Hepatocyte (in vitro differentiated cells): ENCODE measurements at regions not wholly inside any gene's neighbourhood (a gene's known extent, or its start where the extent isn't known, plus 50 kb on each side); places are given as distances from the start of the nearest gene placed in this dataset.

Experiments used
- DNase-seq: peaks from one replicate; pipeline ENCODE4 v3.0.0-alpha.2; 2016; ENCODE audit warnings: low spot score
- H2AFZ ChIP-seq: fragments of 200-600 bp; sonication (generic); 2 replicates; pipeline ENCODE4 v1.6.0; 2016; ENCODE audit warnings: antibody characterized with exemption, mild to moderate bottlenecking
- H3K27ac ChIP-seq: fragments of 200-600 bp; sonication (generic); 2 replicates; pipeline ENCODE4 v1.5.1; 2016; ENCODE audit warnings: mild to moderate bottlenecking
- H3K27me3 ChIP-seq: fragments of 200-600 bp; sonication (generic); 2 replicates; pipeline ENCODE4 v1.6.1; 2016
- H3K36me3 ChIP-seq: fragments of 200-600 bp; sonication (generic); replicated peaks from 2 replicates; pipeline ENCODE4 v1.5.1; 2016; ENCODE audit warnings: low read depth; ENCODE audit not compliant: insufficient read depth
- H3K4me1 ChIP-seq: fragments of 200-600 bp; sonication (generic); 2 replicates; pipeline ENCODE4 v1.5.1; 2016; ENCODE audit warnings: mild to moderate bottlenecking, moderate library complexity; ENCODE audit not compliant: insufficient read depth
- H3K4me2 ChIP-seq: fragments of 200-600 bp; sonication (generic); 2 replicates; pipeline ENCODE4 v1.6.0; 2016
- H3K4me3 ChIP-seq: fragments of 200-600 bp; sonication (generic); 2 replicates; pipeline ENCODE4 v1.5.1; 2016; ENCODE audit warnings: mild to moderate bottlenecking
- H3K79me2 ChIP-seq: fragments of 200-600 bp; sonication (generic); 2 replicates; pipeline ENCODE4 v1.6.0; 2017; ENCODE audit warnings: mild to moderate bottlenecking
- H3K9me2 ChIP-seq: fragments of 200-600 bp; sonication (generic); replicated peaks from 2 replicates; pipeline ENCODE4 v1.6.0; 2017; ENCODE audit warnings: mild to moderate bottlenecking; ENCODE audit not compliant: insufficient read depth
- H3K9me3 ChIP-seq: fragments of 200-600 bp; sonication (generic); 2 replicates; pipeline ENCODE4 v1.5.1; 2016; ENCODE audit warnings: low read depth, mild to moderate bottlenecking
- H4K20me1 ChIP-seq: fragments of 200-600 bp; sonication (generic); 2 replicates; pipeline ENCODE4 v1.6.0; 2016; ENCODE audit warnings: mild to moderate bottlenecking; ENCODE audit not compliant: insufficient read depth, poor library complexity, severe bottlenecking
- CTCF ChIP-seq: fragments of 200-600 bp; sonication (generic); IDR thresholded peaks from 2 replicates; pipeline ENCODE4 v1.5.1; 2016; ENCODE audit warnings: antibody characterized with exemption, mild to moderate bottlenecking; ENCODE audit not compliant: poor library complexity
- EZH2 ChIP-seq: fragments of 200-600 bp; sonication (generic); IDR thresholded peaks from 2 replicates; pipeline ENCODE4 v1.6.1; 2016; ENCODE audit warnings: antibody characterized with exemption, mild to moderate bottlenecking, borderline replicate concordance
- EZH2phosphoT487 ChIP-seq: fragments of 200-600 bp; sonication (generic); IDR thresholded peaks from one replicate; pipeline ENCODE4 v1.6.1; 2018; ENCODE audit warnings: antibody characterized with exemption, mild to moderate bottlenecking, low read depth, moderate library complexity; ENCODE audit not compliant: unreplicated experiment, severe bottlenecking
- WGBS: methylation state at CpG from one replicate; pipeline ENCODE4 v1.1.6; 2016; ENCODE audit warnings: low lambda C conversion rate; ENCODE audit errors: missing lambda C conversion rate; 5-methylcytosine and 5-hydroxymethylcytosine counted together

GRCh38 chr1:4393191-4393590 lies 261.2 kb upstream of the AJAP1 start:
- TF ChIP-seq EZH2phosphoT487 (no peak), CTCF (no peak), EZH2 (no peak)
- no peak overlapping the region for H3K27ac ChIP-seq
- no peak for DNase-seq
- H4K20me1 ChIP-seq, result no peaks in the 10 kb centered on the region
- 87% methylated on average over 1 of the region's 1 CpG for WGBS
- no peak overlapping the region for H3K4me2 ChIP-seq
- no peaks in the 10 kb centered on the region for H3K36me3 ChIP-seq
- no peak overlapping the region for H2AFZ ChIP-seq
- H3K9me2 ChIP-seq, result no peaks in the 10 kb centered on the region
- no peaks in the 10 kb centered on the region for H3K9me3 ChIP-seq
- H3K27me3 ChIP-seq, result no peaks in the 10 kb centered on the region
- H3K4me1 ChIP-seq, result no peaks in the 10 kb centered on the region
- H3K79me2 ChIP-seq, result no peaks in the 10 kb centered on the region
- no peak overlapping the region for H3K4me3 ChIP-seq

DNA sequence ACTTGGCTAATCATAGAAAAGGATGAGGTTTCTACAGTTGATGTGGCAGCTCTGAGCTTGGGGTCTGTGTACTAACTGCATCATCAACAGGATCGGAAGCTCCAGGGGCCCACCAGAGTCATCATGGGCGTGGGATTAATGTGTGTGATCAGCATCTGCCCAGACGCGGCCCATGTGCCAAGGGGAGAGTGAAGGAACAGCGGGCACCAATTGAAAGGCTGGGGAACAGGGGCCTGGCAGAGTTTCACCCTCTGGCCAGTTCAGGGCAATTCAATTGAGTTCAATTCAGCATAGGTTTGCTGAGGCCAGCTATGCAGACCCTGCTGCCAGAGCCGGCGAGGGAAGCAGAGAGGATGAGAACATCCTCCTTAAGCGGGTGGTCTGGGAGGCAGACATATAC lies 260.0 kb upstream of the AJAP1 start:
- Histone ChIP-seq H4K20me1 (no peaks in the 10 kb centered on the region), H3K9me2 (no peaks in the 10 kb centered on the region), H3K36me3 (no peaks in the 10 kb centered on the region), H3K9me3 (no peaks in the 10 kb centered on the region), H3K4me1 (no peaks in the 10 kb centered on the region), H2AFZ (no peak overlapping the region), H3K27me3 (no peaks in the 10 kb centered on the region), H3K4me2 (no peak overlapping the region), H3K27ac (no peak overlapping the region), H3K79me2 (no peaks in the 10 kb centered on the region), H3K4me3 (no peak overlapping the region)
- no peak for DNase-seq
- WGBS, result 86% methylated on average over 8 of the region's 8 CpGs
- TF ChIP-seq EZH2phosphoT487, result no peak
- no peak for TF ChIP-seq EZH2
- TF ChIP-seq CTCF, result no peak

DNA sequence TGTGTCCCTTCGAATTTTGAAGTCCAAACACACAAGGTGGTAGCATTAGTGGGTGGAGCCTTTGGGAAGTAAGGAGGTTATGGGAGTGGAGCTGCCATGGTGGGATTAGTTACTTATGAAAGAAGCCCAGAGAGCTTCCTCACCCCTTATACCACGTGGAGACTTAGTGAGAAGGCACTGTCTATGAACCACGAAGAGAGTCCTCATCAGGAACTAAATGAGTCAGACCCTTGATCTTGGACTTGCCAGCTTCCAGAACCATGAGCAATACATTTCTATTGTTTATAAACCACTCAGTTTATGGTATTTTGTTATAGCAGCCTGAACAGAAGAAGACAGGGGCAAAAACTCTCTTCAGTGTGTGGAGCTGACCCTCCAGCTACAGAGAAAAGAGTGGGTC lies 259.3 kb upstream of the AJAP1 start:
- no peak overlapping the region for H2AFZ ChIP-seq
- WGBS, result 65% methylated on average over 3 of the region's 3 CpGs
- no peak overlapping the region for H3K4me2 ChIP-seq
- no peaks in the 10 kb centered on the region for H3K27me3 ChIP-seq
- H3K79me2 ChIP-seq, result no peaks in the 10 kb centered on the region
- no peak for TF ChIP-seq EZH2phosphoT487
- no peak for TF ChIP-seq CTCF
- TF ChIP-seq EZH2, result no peak
- DNase-seq, result no peak
- no peak overlapping the region for H3K4me3 ChIP-seq
- H4K20me1 ChIP-seq, result no peaks in the 10 kb centered on the region
- H3K36me3 ChIP-seq, result no peaks in the 10 kb centered on the region
- no peaks in the 10 kb centered on the region for H3K9me2 ChIP-seq
- no peaks in the 10 kb centered on the region for H3K4me1 ChIP-seq
- H3K27ac ChIP-seq, result no peak overlapping the region
- H3K9me3 ChIP-seq, result no peaks in the 10 kb centered on the region

DNA sequence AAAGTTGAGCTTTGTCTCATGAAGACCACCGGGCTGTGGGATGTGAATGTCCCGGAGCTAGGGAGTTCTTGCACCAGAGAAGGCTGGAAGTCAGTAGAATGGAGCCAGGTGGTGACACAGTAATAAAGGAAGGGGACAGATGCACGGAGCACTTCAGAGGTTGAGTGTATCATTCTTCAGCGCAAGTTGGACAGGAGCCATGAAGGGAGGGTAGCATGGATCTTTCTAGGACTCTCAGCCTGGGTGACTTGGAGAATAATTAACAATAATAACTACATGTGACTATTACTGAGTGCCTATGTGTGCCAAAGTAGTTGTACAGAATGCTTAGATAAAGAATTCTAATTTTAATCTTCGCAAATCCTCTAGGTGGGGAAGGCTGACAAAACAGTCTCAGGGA lies 258.7 kb upstream of the AJAP1 start:
- Histone ChIP-seq H3K36me3 (no peaks in the 10 kb centered on the region), H2AFZ (no peak overlapping the region), H3K4me1 (no peaks in the 10 kb centered on the region), H3K27me3 (no peaks in the 10 kb centered on the region), H3K27ac (no peak overlapping the region), H3K79me2 (no peaks in the 10 kb centered on the region), H4K20me1 (no peaks in the 10 kb centered on the region), H3K9me3 (no peaks in the 10 kb centered on the region), H3K4me2 (no peak overlapping the region), H3K4me3 (no peak overlapping the region), H3K9me2 (no peaks in the 10 kb centered on the region)
- no peak for DNase-seq
- TF ChIP-seq CTCF (no peak), EZH2 (no peak), EZH2phosphoT487 (no peak)
- 89% methylated on average over 5 of the region's 5 CpGs for WGBS
